Neutrophil (primary cell): ENCODE measurements at regions not wholly inside any gene's neighbourhood (a gene's known extent, or its start where the extent isn't known, plus 50 kb on each side); places are given as distances from the start of the nearest gene placed in this dataset.
"Not testable (repeated sequence)": the region's sequence is repeated elsewhere in the genome, so short reads cannot be mapped to it uniquely, and the experiment has no call there.

Experiments
- H3K27ac ChIP-seq: fragments of 200-600 bp; sonication (generic); 2 replicates; pipeline ENCODE4 v1.5.1; 2016; ENCODE audit warnings: mild to moderate bottlenecking, moderate library complexity
- H3K27me3 ChIP-seq: fragments of 200-600 bp; sonication (generic); 2 replicates; pipeline ENCODE4 v1.6.0; 2016; ENCODE audit warnings: mild to moderate bottlenecking
- H3K36me3 ChIP-seq: fragments of 200-600 bp; sonication (generic); 2 replicates; pipeline ENCODE4 v1.5.1; 2017
- H3K4me1 ChIP-seq, 2 experiments: fragments of 200-600 bp in 1 of 2; sonication (generic) in 1 of 2; 1 replicate in 1 of 2; 2 replicates in 1 of 2; pipeline versions ENCODE4 v1.5.1 to v1.6.1; 2013 to 2016; ENCODE audit warnings: low read depth in 1 of 2, low read length in 1 of 2, mild to moderate bottlenecking in 1 of 2, moderate library complexity in 1 of 2; ENCODE audit not compliant: control insufficient read depth in 1 of 2, insufficient read depth in 1 of 2
- H3K4me3 ChIP-seq, 2 experiments: fragments of 200-600 bp in 1 of 2; sonication (generic) in 1 of 2; 1 replicate in 1 of 2; 2 replicates in 1 of 2; pipeline ENCODE4 v1.5.1; 2013 to 2016; ENCODE audit warnings: low read depth in 1 of 2, low read length in 1 of 2, mild to moderate bottlenecking in 1 of 2, moderate library complexity in 1 of 2
- H3K9me3 ChIP-seq: fragments of 200-600 bp; sonication (generic); 2 replicates; pipeline ENCODE4 v1.5.1; 2016

DNA sequence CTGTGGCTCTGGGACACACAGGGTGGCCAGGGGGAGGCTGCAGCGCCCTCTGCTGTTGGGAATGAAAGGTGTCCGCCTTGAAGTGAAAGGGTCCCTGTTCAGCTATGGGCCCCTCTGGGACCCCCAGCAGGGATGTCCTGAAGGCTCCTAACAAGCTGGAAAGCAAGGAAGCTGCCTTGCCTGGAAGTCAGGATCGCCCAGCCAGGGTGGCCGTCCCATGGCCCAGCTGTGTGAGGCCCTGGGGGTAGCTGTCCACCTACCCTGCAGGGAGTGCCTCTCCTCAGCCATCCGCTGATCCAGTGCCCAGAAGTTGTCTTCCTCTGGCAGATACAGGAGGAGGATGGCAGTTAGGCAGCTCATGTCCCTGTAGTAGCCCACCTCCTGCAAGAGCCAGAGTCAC lies 143.4 kb upstream of the ZNG1F start:
- H3K4me1 ChIP-seq, H3K9me3 ChIP-seq, H3K27ac ChIP-seq, H3K27me3 ChIP-seq, H3K36me3 ChIP-seq, H3K4me3 ChIP-seq: not testable (repeated sequence)

DNA sequence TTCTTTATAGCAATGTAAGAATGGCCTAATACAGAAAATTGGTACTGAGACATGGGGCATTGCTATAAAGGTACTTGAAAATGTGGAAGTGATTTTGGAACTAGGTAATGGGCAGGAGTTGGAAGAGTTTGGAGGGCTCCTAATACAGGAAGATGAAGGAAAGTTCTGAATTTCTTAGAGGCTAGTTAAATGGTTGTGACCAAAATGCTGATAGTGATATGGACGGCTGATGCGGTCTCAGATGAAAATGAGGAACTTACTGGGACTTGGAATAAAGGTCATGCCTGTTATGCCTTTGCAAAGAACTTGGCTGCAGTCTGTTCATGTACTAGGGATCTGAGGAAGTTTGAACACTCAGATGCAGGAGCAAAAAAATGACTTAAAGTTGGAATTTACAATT lies 132.2 kb upstream of the ZNG1F start:
- H3K27me3 ChIP-seq, H3K9me3 ChIP-seq, H3K36me3 ChIP-seq, H3K27ac ChIP-seq, H3K4me3 ChIP-seq, H3K4me1 ChIP-seq: not testable (repeated sequence)

DNA sequence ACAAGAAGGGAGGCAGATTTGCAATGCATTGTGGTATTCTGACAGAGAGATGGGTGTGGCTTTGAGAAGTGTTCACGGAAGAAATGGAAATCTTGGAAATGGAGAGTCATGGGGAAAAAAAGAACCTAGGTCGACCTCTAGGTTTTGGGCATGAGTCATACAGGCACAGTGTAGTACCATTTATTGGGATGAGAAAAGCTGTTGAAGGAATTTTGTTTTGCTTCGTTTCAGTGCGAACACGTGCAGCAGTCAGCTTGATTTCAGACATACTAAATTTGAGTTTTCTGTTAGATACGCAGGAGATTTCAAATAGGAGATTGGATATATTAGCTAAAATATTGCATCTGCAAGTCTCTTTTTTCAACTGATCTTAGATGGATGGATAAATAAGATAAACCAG lies 119.8 kb upstream of the ZNG1F start:
- not testable (repeated sequence) for H3K27ac ChIP-seq, H3K36me3 ChIP-seq, H3K9me3 ChIP-seq, H3K4me1 ChIP-seq, H3K27me3 ChIP-seq, H3K4me3 ChIP-seq

DNA sequence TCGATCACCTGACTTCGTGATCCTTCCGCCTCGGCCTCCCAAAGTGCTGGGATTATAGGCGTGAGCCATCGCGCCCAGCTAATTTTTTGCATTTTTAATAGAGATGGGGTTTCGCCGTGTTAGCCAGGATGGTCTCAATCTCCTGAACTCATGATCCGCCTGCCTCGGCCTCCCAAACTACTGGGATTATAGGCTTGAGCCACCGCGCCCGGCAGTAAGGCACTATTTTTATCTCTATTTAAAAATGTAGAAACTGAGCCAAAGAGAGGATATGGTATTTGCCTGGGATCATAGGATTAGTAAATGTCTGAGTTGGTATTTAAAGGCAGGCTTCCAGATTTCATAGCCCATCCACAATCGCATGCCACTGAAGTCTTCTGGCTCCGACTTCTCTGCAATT lies 96.6 kb upstream of the ZNG1F start:
- H3K27me3 ChIP-seq, H3K27ac ChIP-seq, H3K4me1 ChIP-seq, H3K9me3 ChIP-seq, H3K36me3 ChIP-seq, H3K4me3 ChIP-seq: not testable (repeated sequence)

DNA sequence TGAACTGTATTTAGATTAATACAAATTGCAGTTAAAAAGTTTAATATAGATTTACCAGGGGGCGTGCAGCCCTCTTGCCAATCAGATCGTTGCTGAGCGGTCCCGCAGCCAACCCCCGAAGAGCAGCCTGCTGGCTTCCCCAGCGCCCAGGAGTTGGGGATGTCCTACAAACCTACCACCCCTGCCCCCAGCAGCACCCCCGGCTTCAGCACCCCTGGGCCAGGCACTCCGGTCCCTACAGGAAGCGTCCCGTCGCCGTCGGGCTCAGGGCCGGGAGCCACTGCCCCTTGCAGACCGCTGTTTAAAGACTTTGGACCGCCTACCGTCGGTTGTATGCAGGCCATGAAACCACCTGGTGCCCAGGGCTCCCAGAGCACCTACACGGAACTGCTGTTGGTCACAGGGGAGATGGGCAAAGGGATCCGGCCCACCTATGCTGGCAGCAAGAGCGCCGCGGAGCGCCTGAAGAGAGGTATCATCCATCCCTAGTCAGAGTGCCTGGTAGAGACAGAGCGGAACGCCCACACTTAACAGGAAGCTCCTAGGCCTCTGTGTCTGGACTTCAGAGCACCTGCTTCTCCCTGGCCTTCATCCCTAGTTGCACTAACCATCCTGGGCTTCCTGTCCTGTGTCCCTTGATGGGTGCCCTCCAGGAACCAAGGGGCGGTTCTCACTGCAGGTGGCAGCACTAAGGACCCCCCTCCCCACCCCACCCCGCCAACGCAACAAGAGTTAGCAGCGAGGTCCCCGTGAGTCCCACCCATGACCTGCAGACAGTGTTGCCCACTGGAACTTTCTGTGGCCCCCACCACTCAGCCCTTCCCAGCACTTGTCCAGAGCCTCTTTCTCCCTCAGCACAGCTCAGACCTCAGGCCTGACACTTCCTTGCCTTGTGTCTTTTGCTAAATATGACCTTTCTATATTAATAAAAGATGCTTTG lies 91.5 kb upstream of the ZNG1F start:
- H3K4me3 ChIP-seq, H3K9me3 ChIP-seq, H3K4me1 ChIP-seq, H3K27me3 ChIP-seq, H3K36me3 ChIP-seq, H3K27ac ChIP-seq: not testable (repeated sequence)

DNA sequence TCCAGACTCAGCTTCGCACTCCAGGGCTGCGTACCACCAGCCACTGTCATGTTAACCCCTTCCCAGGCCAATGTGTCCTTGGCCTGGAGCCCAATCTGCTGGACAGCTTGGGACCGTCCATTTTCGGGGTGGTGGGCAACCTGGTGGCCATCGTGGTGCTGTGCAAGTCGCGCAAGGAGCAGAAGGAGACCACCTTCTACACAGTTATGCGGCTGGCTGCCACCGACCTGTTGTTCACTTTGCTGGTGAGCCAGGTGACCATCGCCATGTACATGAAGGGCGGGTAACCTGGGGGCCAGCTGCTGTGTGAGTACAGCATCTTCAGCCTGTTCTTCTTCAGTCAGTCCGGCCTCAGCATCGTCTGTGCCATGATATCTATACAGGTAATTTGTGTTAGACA lies 90.3 kb upstream of the ZNG1F start:
- H3K27ac ChIP-seq, H3K4me1 ChIP-seq, H3K9me3 ChIP-seq, H3K4me3 ChIP-seq, H3K27me3 ChIP-seq, H3K36me3 ChIP-seq: not testable (repeated sequence)

DNA sequence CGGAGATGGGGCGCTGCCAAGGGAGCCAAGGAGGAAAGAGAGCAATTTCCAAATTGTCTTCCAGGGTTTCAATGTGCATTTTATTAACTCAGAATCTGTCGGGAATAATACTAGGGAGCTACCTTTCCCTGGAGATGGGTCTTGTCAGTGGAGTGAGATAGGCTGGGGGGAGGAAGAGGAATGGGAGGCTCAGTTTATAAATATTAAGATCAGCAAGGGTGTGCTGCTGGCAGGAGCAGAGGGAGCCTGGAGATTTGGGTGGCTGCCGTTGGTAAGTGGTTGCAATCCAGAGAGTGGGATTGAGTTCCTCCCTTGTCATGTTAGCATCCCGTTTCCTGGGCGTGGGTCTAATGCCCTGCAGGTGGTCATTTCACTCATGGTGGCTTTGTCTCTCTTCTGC lies 89.9 kb upstream of the ZNG1F start:
- H3K27ac ChIP-seq, H3K27me3 ChIP-seq, H3K9me3 ChIP-seq, H3K4me1 ChIP-seq, H3K4me3 ChIP-seq, H3K36me3 ChIP-seq: not testable (repeated sequence)

DNA sequence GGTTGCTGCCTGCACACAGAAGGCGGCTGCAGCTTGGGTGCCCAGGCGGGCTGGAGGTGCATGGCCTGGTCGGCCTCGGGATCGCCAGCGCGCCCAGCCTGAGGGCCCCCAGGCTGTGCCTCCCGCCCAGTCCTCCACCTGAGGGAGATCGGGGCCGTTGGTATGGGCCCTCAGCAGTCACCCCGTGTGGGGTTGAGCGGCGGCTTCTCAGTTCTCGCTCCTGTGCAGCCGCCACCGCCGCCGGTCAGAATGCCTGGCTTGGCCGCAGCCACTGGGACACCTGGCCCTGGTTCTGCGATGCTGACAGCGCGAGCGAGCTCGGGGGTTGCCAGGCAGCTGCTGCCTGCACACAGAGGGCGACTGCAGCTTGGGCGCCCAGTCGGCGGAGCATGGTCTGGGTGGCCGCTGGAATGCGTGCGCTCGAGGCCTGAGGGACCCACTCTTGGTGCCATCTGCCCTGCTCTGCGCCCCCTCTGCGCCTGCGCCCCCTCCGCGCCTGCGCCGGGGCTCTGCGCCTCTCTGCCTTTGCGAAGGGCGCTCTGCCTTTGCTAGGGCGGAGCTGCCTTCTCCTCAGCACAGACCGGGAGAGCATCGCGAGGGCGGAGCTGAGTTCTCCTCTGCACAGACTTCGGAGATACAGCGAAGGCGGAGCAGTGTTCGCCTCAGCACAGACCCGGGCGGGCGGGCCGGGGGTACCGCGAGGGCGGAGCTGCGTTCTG lies 84.6 kb upstream of the ZNG1F start:
- not testable (repeated sequence) for H3K27ac ChIP-seq, H3K9me3 ChIP-seq, H3K4me1 ChIP-seq, H3K36me3 ChIP-seq
- Histone ChIP-seq H3K27me3 (peaks cover 51% of the 10 kb centered on the region), H3K4me3 (peak overlapping the region; percentile 54 to 56)

DNA sequence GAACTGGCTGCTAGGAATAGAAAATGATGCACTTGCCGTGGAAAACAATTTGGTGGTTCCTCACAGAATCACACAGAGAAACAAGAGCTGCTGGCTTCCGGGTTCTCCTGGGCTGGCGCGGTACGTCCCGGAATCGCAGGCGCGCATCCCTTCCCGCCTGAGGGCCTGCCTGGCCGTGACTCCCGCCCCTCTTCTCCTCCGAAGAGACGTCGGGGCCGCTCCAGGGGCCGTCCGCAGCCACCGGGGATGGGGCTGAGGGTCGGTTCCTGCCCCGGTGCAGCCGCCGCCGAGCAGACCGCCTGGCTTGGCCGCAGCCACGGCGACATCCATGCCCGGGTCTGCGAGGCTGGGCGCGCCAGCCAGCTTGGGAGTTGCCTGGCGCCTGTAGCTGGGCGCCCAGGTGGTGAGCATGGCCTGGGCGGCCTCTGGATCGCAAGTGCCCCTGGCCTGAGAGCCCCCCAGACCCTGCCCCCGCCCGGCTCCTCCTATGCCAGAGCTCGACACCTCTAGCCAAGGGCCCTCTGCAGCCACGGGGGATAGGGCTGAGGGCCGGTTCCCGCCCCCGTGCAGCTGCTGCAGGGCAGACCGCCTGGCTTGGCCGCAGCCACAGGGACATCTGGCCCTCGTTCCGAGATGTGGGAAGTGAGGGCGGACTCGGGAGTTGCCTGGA lies 83.9 kb upstream of the ZNG1F start:
- H3K4me1 ChIP-seq, H3K9me3 ChIP-seq, H3K27ac ChIP-seq, H3K36me3 ChIP-seq: not testable (repeated sequence)
- Histone ChIP-seq H3K27me3 (peaks cover 51% of the 10 kb centered on the region), H3K4me3 (peak overlapping the region; percentile 37 to 61)

DNA sequence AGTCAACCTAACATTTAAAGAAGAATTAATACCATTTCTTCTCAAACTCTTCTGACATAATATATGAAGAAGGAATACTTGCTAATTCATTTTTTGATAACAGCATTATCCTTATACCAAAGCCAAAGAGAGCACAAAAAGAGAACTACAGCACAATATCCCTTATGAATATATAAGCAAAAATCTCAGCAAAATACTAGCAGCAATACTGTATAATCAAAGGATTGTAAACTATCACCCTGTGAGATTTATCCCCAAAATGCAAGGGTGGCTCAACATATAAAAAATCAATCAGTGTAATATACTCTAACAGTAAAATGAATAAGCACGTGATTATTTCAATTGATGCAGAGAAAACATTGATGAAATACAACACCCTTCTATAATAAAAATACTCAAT lies 81.9 kb upstream of the ZNG1F start:
- H3K4me3 ChIP-seq, H3K27ac ChIP-seq, H3K9me3 ChIP-seq, H3K36me3 ChIP-seq, H3K4me1 ChIP-seq: not testable (repeated sequence)
- H3K27me3 ChIP-seq: peaks cover 63% of the 10 kb centered on the region

DNA sequence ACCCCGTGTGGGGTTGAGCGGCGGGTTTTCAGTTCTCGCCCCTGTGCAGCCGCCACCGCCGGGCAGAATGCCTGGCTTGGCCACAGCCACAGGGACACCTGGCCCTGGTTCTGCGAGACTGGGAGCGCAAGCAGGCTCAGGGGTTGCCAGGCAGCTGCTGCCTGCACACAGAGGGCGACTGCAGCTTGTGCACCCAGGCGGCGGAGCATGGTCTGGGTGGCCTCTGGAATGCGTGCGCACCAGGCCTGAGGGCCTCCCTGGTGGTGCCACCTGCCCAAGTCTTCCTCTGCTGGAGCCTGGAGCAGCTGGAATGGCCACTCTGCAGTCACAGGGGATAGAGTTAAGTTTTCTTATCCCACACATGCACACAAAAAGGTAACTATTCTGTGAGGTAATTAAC lies 80.4 kb upstream of the ZNG1F start:
- H3K27me3 ChIP-seq: peaks cover 60% of the 10 kb centered on the region
- not testable (repeated sequence) for H3K27ac ChIP-seq, H3K4me3 ChIP-seq, H3K4me1 ChIP-seq, H3K9me3 ChIP-seq, H3K36me3 ChIP-seq

DNA sequence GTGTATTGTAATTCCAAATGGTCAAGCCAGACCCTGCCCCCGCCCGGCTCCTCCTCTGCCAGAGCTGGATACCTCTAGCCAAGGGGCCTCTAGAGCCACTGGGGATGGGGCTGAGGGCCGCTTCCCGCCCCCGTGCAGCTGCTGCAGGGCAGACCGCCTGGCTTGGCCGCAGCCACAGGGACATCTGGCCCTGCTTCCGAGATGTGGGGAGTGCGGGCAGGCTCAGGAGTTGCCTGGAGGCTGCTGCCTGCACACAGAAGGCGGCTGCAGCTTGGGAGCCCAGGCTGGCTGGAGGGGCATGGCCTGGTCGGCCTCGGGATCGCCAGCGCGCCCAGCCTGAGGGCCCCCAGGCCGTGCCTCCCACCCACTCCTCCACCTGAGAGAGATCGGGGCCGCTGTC lies 79.9 kb upstream of the ZNG1F start:
- H3K36me3 ChIP-seq, H3K9me3 ChIP-seq, H3K27ac ChIP-seq, H3K4me3 ChIP-seq, H3K4me1 ChIP-seq: not testable (repeated sequence)
- peaks cover 56% of the 10 kb centered on the region for H3K27me3 ChIP-seq

DNA sequence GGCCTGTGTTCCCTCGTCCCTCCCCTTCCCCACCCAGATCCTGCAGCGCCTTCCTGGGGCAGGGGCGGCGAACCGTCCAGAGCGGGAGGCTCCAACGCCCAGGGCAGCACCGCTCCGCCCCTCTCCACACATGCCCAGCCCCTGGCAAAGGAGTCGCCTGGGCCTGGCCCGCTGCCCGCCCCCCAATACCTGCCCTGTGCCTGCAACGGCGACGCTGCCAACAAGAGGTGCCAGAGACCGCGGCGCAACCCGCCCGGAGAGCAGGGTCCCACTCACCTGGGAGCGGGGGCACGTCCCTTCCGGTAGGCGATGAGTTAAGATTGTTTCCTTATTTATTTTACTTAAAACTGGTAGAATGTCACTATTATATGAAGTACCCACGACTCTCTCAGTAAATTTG lies 77.5 kb upstream of the ZNG1F start:
- H3K9me3 ChIP-seq, H3K4me1 ChIP-seq, H3K36me3 ChIP-seq, H3K4me3 ChIP-seq, H3K27ac ChIP-seq: not testable (repeated sequence)
- peaks cover 41% of the 10 kb centered on the region for H3K27me3 ChIP-seq

DNA sequence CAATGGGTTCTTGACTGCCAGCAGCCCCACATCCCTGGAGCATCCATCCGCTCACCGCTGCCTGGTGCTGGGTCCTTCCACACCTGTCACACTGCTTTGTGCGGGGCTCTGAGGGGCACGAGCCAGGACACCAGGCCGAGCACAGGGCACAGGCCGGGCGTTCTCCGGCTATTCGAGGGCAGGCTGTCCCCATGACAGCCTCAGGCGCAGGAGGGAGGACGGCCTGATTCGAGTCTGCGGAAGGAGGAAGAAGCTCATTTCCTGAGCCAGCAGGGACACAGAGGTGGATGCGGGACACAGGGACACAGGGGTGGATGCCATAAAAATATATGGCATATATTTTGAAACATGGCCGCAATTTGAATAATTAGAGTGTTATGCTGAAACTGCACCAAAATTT lies 76.9 kb upstream of the ZNG1F start:
- not testable (repeated sequence) for H3K4me1 ChIP-seq, H3K4me3 ChIP-seq, H3K27ac ChIP-seq, H3K36me3 ChIP-seq, H3K9me3 ChIP-seq
- peaks cover 35% of the 10 kb centered on the region for H3K27me3 ChIP-seq
